GM23338 (cell line): ENCODE measurements at regions not wholly inside any gene's neighbourhood (a gene's known extent, or its start where the extent isn't known, plus 50 kb on each side); places are given as distances from the start of the nearest gene placed in this dataset.

Experiments used
- EZH2 ChIP-seq: fragments of 200-600 bp; sonication (generic); IDR thresholded peaks from one replicate; pipeline ENCODE4 v1.8.0; 2017; ENCODE audit warnings: antibody characterized with exemption, mild to moderate bottlenecking, low read depth; ENCODE audit not compliant: unreplicated experiment
- EZH2phosphoT487 ChIP-seq: fragments of 200-600 bp; sonication (generic); IDR thresholded peaks from one replicate; pipeline ENCODE4 v1.8.1; 2018; ENCODE audit warnings: antibody characterized with exemption; ENCODE audit not compliant: unreplicated experiment
- TF ChIP-seq, protein P1 (sequence below), 2 experiments: fragments of 200-600 bp in 1 of 2; sonication (generic) in 1 of 2; conservative IDR thresholded peaks; 2 replicates each; pipeline versions ENCODE4 v1.5.1 to v1.6.1; 2016 to 2017; ENCODE audit warnings: antibody characterized with exemption in 2 of 2, low read depth in 2 of 2, mild to moderate bottlenecking in 2 of 2, moderate library complexity in 1 of 2

DNA sequence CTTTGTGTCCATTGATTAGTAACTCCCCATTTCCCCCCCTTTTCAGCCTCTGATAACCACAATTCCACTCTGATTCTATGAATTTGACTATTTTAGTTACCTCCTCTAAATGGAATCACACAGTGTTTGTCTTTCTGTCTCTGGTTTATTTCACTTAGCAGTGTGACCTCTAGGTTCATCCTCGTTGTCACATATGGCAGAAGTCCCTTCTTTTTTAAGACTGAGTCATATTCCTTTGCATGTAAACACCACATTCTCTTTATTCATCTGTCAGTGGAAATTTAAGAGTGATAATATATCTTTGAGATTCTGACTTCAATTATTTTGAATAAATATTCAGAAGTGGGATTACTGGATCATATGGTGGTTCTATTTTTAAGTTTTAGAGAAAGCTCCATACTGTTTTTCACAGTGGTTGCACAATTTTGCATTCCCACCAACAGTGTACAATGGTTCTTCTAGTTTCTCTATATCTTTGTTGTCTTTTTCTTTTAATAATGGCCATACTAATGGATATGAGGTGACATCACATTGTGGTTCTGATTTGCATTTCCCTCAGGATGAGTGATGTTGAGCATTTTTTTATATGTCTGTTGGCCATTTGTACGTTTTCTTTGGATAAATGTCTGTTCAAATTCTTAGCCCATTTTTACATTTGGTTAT lies 126.1 kb upstream of the GRB10 start:
- TF ChIP-seq, protein P1, sequence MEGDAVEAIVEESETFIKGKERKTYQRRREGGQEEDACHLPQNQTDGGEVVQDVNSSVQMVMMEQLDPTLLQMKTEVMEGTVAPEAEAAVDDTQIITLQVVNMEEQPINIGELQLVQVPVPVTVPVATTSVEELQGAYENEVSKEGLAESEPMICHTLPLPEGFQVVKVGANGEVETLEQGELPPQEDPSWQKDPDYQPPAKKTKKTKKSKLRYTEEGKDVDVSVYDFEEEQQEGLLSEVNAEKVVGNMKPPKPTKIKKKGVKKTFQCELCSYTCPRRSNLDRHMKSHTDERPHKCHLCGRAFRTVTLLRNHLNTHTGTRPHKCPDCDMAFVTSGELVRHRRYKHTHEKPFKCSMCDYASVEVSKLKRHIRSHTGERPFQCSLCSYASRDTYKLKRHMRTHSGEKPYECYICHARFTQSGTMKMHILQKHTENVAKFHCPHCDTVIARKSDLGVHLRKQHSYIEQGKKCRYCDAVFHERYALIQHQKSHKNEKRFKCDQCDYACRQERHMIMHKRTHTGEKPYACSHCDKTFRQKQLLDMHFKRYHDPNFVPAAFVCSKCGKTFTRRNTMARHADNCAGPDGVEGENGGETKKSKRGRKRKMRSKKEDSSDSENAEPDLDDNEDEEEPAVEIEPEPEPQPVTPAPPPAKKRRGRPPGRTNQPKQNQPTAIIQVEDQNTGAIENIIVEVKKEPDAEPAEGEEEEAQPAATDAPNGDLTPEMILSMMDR (conservative IDR thresholded peaks at IDR 0.05; ENCODE audit: low read depth in 2 of 2) = no peak
- TF ChIP-seq EZH2phosphoT487 = no peak
- no peak for TF ChIP-seq EZH2
